Motor neuron (in vitro differentiated cells): ENCODE measurements at regions not wholly inside any gene's neighbourhood (a gene's known extent, or its start where the extent isn't known, plus 50 kb on each side); places are given as distances from the start of the nearest gene placed in this dataset.
A peak's percentile ranks its signal among the peaks of the same experiment; 100 is the strongest.

Experiments used
- ATAC-seq, 8 experiments: fragments of 200-7000 bp; cut with Tn5 transposase; replicated peaks in 6 of 8; 2 replicates each; pipeline ENCODE4 v1.8.0; 2021; ENCODE audit warnings: mild to moderate bottlenecking in 8 of 8, moderate library complexity in 8 of 8
- H3K27ac ChIP-seq, 2 donors: fragments of 250-450 bp; sonication (Bioruptor Pico); 2 replicates each; pipeline ENCODE4 v1.9.0; 2021; ENCODE audit warnings: antibody characterized with exemption in 2 of 2, mild to moderate bottlenecking in 2 of 2, moderate library complexity in 1 of 2
- H3K4me1 ChIP-seq, 2 donors: fragments of 250-450 bp; sonication (Bioruptor Pico); replicated peaks in 1 of 2; 2 replicates each; pipeline ENCODE4 v1.6.1; 2021; ENCODE audit warnings: antibody characterized with exemption in 2 of 2, mild to moderate bottlenecking in 2 of 2, moderate library complexity in 1 of 2
- H3K4me3 ChIP-seq, 5 donors: fragments of 250-450 bp; sonication (Bioruptor Pico); 2 replicates each; pipeline ENCODE4 v1.9.0; 2021; ENCODE audit warnings: antibody characterized with exemption in 5 of 5, mild to moderate bottlenecking in 5 of 5, moderate library complexity in 4 of 5
- WGBS, 10 experiments: fragments of 450-650 bp; shearing (Covaris generic); methylation state at CpG; one replicate each; pipeline ENCODE4 v1.0.0; 2022; 5-methylcytosine and 5-hydroxymethylcytosine counted together
- in situ Hi-C, 9 experiments: fragments of 400-800 bp; cut with MboI; loops; one replicate each; pipeline ENCODE4 v1.15.0; 2021; ENCODE audit warnings: low sequenced_read_pairs in 9 of 9, low pct_unique_long_range_greater_than_20kb in 2 of 9; ENCODE audit not compliant: unreplicated experiment in 9 of 9

DNA sequence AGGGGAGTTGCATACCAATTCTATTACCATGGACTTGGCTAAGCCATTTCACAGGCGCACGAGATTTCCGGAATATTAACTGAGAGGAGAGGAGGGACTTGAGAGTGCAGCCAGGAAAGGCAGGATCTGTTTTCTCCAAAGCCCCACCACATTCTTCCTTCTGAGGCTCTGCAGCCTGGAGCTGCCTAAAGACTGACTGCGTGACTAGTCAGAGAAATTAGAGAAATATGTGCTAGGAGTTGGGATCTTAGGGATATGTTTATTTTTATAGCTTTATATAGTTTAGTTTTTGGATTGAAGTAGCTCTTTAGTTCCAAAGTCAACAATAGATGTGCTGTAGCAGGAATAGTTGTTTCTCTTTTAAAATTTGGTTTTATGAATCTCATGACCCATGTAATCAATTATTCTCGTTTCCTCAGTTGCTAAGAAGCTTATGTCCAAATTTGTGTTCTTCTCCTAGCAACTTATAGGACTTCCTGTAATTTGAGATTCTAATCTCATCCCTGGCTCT is 300.1 kb upstream of the DDX53 start:
- ATAC-seq, result peak in 1 of 8 experiments; percentile 88
- in situ Hi-C loops, result no loop called here

DNA sequence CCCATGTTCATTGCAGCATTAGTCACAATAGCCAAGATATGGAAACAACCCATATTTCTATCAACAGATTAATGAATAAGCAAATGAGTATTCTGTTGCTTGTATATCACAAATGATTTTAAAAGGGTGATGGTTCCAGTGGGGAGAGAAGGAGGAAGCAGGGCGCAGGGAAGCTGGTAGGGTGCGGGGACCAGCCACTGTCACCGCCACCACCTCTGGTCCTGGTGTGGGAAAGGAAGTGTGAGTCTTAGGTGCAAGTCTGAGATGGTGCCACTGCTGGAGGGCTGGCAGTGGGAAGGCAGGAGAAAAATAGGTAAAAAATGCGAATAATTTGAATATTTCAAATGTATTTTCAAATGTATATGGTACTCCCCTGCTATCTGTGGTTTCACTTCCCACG is 286.8 kb upstream of the DDX53 start:
- no peak for ATAC-seq
- WGBS, 10 experiments, result 57 to 100% (median 80%) methylated on average over 1 to 5 of the region's 5 CpGs; no CpG with 5 or more reads in 5 of the 10 experiments
- Histone ChIP-seq H3K4me3 (no peak overlapping the region), H3K27ac (no peak overlapping the region), H3K4me1 (no peaks in the 10 kb centered on the region)
- in situ Hi-C loops, result no loop called here

More for the DNA sequence above, 300.1 kb upstream of the DDX53 start:
- 0 to 80% (median 41%) methylated on average over 1 to 5 of the region's 5 CpGs; no CpG with 5 or more reads in 5 of the 10 experiments for WGBS, 10 experiments
- Histone ChIP-seq H3K4me1 (no peaks in the 10 kb centered on the region), H3K4me3 (no peak overlapping the region), H3K27ac (no peak overlapping the region)

- in situ Hi-C loops, result no loop called here
- ATAC-seq, result no peak
- 0 to 61% methylated on average over 1 to 3 of the region's 6 CpGs; no CpG with 5 or more reads in 8 of the 10 experiments for WGBS, 10 experiments
Observed at GRCh38 chrX:22730542-22730941, 269.2 kb upstream of the DDX53 start.

GRCh38 chrX:22737541-22737940 is 262.2 kb upstream of the DDX53 start:
- ATAC-seq, result no peak
- in situ Hi-C loops, result no loop called here
- no peak overlapping the region for H3K4me3 ChIP-seq

More at GRCh38 chrX:22730542-22730941, 269.2 kb upstream of the DDX53 start:
- Histone ChIP-seq H3K4me1 (no peaks in the 10 kb centered on the region), H3K27ac (no peak overlapping the region), H3K4me3 (no peak overlapping the region)

DNA sequence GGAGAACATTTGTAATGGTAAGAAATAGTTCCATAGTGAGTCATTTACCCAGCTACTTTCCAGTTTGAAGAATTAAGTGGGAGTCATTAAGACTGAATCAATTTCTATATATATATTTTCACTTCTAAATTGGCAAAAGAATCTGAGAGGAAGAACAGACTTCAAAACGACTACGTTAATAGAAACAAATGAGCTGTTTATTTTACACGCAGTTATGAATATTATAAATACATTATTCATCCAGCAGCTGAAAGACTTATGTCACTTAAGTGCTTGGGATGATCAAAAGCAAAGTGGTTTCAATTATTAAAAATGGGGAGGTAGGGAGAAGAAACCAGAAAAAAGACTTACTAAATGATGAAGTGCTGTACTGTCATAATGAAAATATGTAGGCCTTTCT is 260.5 kb upstream of the DDX53 start:
- Histone ChIP-seq H3K27ac (no peak overlapping the region), H3K4me3 (no peak overlapping the region), H3K4me1 (no peaks in the 10 kb centered on the region)
- ATAC-seq, result no peak
- WGBS, 10 experiments, result 34 to 100% (median 92%) methylated on average over 1 to 3 of the region's 3 CpGs; no CpG with 5 or more reads in 5 of the 10 experiments
- in situ Hi-C loops, result no loop called here

More at GRCh38 chrX:22737541-22737940, 262.2 kb upstream of the DDX53 start:
- no peaks in the 10 kb centered on the region for H3K4me1 ChIP-seq
- H3K27ac ChIP-seq, result no peak overlapping the region
- WGBS, 10 experiments, result 20 to 72% methylated on average over 2 of the region's 2 CpGs; no CpG with 5 or more reads in 8 of the 10 experiments

DNA sequence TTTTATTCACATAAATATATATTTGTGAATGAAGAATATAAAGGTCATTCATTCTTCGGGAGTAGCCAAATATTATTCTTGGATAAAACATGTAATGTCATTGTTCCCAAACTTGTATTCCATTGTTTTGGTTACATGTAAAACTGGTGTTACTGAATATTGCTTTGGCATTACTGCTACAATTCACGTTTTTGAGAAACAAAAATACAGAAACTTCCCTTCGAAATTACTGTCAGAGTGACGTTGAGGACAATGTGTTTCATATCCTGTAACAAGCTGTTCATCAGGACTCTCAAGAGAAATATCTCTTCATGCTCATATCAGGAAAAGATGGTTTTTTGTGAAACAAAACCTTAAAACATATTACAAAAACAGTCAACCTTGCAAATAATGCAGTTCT is 258.9 kb upstream of the DDX53 start:
- whole genome bisulfite sequencing, 10 experiments, result 13 to 100% (median 79%) methylated on average over 1 to 4 of the region's 4 CpGs; no CpG with 5 or more reads in 4 of the 10 experiments
- no peak for ATAC-seq
- no peaks in the 10 kb centered on the region for H3K4me1 ChIP-seq
- in situ Hi-C loops, result no loop called here
- H3K4me3 ChIP-seq, result no peak overlapping the region
- no peak overlapping the region for H3K27ac ChIP-seq

- 20 to 60% (median 44%) methylated on average over 1 of the region's 1 CpG; no CpG with 5 or more reads in 5 of the 10 experiments for WGBS, 10 experiments
- H3K4me1 ChIP-seq, result no peaks in the 10 kb centered on the region
- H3K27ac ChIP-seq, result no peak overlapping the region
- ATAC-seq, result peak in 6 of 8 experiments; percentile 23 to 100 (median 93)
- no peak overlapping the region for H3K4me3 ChIP-seq
- in situ Hi-C loops, result no loop called here
Observed at GRCh38 chrX:22742174-22742573, 257.6 kb upstream of the DDX53 start.

DNA sequence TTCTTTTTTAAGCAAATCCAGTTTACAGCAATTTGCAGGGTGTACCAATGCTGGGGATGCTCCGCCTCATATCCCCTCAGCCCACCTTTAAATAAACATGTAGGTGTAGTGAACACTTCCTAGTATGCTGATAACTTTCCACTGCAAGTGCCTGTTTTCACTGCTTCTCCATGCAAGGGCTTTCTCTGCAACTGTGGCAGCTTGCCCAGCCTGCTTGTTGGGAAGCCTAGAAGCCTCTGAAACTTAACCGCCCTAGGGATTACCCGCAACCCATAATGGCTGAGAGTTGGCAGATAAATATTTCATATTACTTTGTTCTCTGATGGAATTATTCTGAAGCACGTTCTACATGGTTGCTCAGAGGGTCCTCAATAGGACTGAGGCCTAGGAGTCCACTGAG is 253.7 kb upstream of the DDX53 start:
- Histone ChIP-seq H3K4me3 (no peak overlapping the region), H3K27ac (no peak overlapping the region), H3K4me1 (no peaks in the 10 kb centered on the region)
- 73 to 100% (median 80%) methylated on average over 1 to 4 of the region's 4 CpGs; no CpG with 5 or more reads in 6 of the 10 experiments for WGBS, 10 experiments
- ATAC-seq, result no peak
- in situ Hi-C loops, result no loop called here

GRCh38 chrX:22748093-22748999 is 251.4 kb upstream of the DDX53 start:
- Histone ChIP-seq H3K4me1 (no peaks in the 10 kb centered on the region), H3K27ac (no peak overlapping the region), H3K4me3 (no peak overlapping the region)
- peak; percentile 42 to 80 (median 66) for ATAC-seq
- 0 to 70% (median 43%) methylated on average over 1 to 5 of the region's 7 CpGs; no CpG with 5 or more reads in 4 of the 10 experiments for WGBS, 10 experiments
- in situ Hi-C loops, result no loop called here

DNA sequence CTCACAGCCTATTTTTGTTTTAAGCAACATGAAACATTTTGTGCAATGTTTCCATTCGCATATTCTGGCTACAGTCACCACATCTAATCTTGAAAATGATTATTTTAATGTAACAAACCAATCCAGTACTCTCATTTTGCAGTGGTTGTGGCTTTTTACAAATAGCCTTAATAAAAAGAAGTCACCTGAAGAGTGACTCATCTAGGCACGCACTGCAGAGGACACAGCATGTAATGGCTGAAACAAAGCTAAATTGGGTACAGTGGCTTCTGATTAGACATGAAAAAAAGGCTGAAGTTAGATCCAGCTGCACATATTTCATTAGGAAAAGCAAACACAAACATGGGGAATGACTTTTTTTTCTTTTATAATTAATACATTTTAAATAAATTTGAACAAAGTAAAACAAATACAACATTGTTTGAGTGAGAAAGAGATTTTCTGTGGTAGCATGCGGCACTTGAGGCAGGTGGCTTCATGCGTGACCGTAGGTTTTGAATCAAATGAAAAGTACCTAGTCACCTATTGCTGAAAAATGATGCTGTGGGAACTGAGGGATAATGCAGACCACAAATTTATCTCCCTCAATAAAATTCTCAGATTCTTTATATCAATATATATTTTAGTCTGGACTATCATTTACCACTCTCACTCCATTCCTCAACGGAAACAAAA is 240.8 kb upstream of the DDX53 start:
- peak in 2 of 8 experiments; percentile 32 to 46 for ATAC-seq
- in situ Hi-C loops, result no loop called here
- Histone ChIP-seq H3K27ac (no peak overlapping the region), H3K4me1 (no peaks in the 10 kb centered on the region), H3K4me3 (no peak overlapping the region)
- WGBS, 10 experiments, result 59 to 100% (median 80%) methylated on average over 1 to 6 of the region's 6 CpGs; no CpG with 5 or more reads in 3 of the 10 experiments

- ATAC-seq, result no peak
- no peak overlapping the region for H3K27ac ChIP-seq
- in situ Hi-C loops, result no loop called here
- no peak overlapping the region for H3K4me3 ChIP-seq
- no peaks in the 10 kb centered on the region for H3K4me1 ChIP-seq
Observed at GRCh38 chrX:22760513-22761057, 239.2 kb upstream of the DDX53 start.

DNA sequence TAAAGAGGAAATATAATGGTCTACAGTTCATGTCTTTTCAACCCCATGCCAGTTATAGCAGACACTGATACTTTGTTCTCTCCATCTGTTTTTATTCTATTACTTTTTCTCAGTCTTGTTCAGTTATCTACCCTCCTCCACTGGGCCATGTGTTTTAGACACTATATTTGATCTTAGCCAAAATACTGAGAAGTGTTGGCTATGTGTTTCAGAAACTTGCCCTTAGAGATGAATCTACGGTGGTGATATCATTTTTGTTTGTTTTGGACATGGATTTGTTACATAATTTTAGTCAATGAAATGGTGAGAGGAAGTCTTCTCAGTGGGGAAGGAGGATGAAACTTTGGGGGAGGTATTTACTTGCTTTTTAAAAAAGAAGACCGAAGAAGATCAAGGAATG is 211.5 kb upstream of the DDX53 start:
- 20 to 100% (median 83%) methylated on average over 1 to 2 of the region's 2 CpGs; no CpG with 5 or more reads in 4 of the 10 experiments for WGBS, 10 experiments
- no peak overlapping the region for H3K4me3 ChIP-seq
- no peak overlapping the region for H3K27ac ChIP-seq
- no peaks in the 10 kb centered on the region for H3K4me1 ChIP-seq
- ATAC-seq, result no peak
- in situ Hi-C loops, result no loop called here

GRCh38 chrX:22795671-22796070 is 204.1 kb upstream of the DDX53 start:
- H3K27ac ChIP-seq, result no peak overlapping the region
- peak in 5 of 8 experiments; percentile 21 to 64 (median 32) for ATAC-seq
- H3K4me3 ChIP-seq, result no peak overlapping the region
- 20 to 83% (median 49%) methylated on average over 1 to 5 of the region's 5 CpGs; no CpG with 5 or more reads in 2 of the 10 experiments for WGBS, 10 experiments
- no peaks in the 10 kb centered on the region for H3K4me1 ChIP-seq
- in situ Hi-C loops, result no loop called here
